H1 (cell line): ENCODE measurements at regions not wholly inside any gene's neighbourhood (a gene's known extent, or its start where the extent isn't known, plus 50 kb on each side); places are given as distances from the start of the nearest gene placed in this dataset.
"Not testable (repeated sequence)": the region's sequence is repeated elsewhere in the genome, so short reads cannot be mapped to it uniquely, and the experiment has no call there.

Experiments used
- CTCF ChIA-PET: fragments of 300-600 bp; sonication (Branson Sonifier 250); formaldehyde crosslinking; loops from one replicate; lab custom pipeline; 2021; ENCODE audit not compliant: partially characterized antibody; lab: Charles Lee
- POLR2A ChIA-PET: fragments of 300-600 bp; sonication (Branson Sonifier 250); formaldehyde crosslinking; loops from one replicate; lab custom pipeline; 2021; ENCODE audit warnings: inconsistent platforms; ENCODE audit not compliant: partially characterized antibody; lab: Charles Lee
- DNase-seq, 2 experiments: peaks; one replicate each; pipeline versions ENCODE4 v3.0.0 to v3.0.0-alpha.2; 2010 to 2022; ENCODE audit warnings: low spot score in 2 of 2, low read depth in 1 of 2, mixed read lengths in 1 of 2
- FAIRE-seq: peaks from 2 replicates; lab custom pipeline; 2011; peaks lifted over from hg19 to GRCh38; lab: Jason Lieb, UNC
- H2AFZ ChIP-seq: 2 replicates; pipeline ENCODE4 v1.8.1; 2012; ENCODE audit warnings: low read length, inconsistent platforms
- H2AK5ac ChIP-seq: 2 replicates; pipeline ENCODE4 v1.6.1; 2013; ENCODE audit warnings: low read depth, low read length
- H2BK120ac ChIP-seq: replicated peaks from 2 replicates; pipeline ENCODE3; 2013; ENCODE audit warnings: low read depth, low read length, inconsistent platforms
- H2BK12ac ChIP-seq: 2 replicates; pipeline ENCODE4 v1.6.1; 2013; ENCODE audit warnings: low read depth, low read length
- H2BK15ac ChIP-seq: 2 replicates; pipeline ENCODE4 v1.6.1; 2013; ENCODE audit warnings: low read length
- H2BK20ac ChIP-seq: 2 replicates; pipeline ENCODE4 v1.6.1; 2013; ENCODE audit warnings: low read length
- H2BK5ac ChIP-seq: 2 replicates; pipeline ENCODE4 v1.6.1; 2013; ENCODE audit warnings: low read depth, low read length
- H3K14ac ChIP-seq: 2 replicates; pipeline ENCODE4 v1.6.1; 2013; ENCODE audit warnings: inconsistent platforms; ENCODE audit not compliant: insufficient read length
- H3K18ac ChIP-seq: 2 replicates; pipeline ENCODE4 v1.6.1; 2013; ENCODE audit warnings: low read length; ENCODE audit errors: extremely low read depth
- H3K23ac ChIP-seq: 2 replicates; pipeline ENCODE4 v1.6.1; 2013; ENCODE audit warnings: inconsistent platforms; ENCODE audit not compliant: insufficient read length
- H3K23me2 ChIP-seq: 2 replicates; pipeline ENCODE4 v1.6.1; 2013; ENCODE audit warnings: low read depth, low read length
- H3K27ac ChIP-seq: 2 replicates; pipeline ENCODE4 v1.6.1; 2011; ENCODE audit warnings: low read depth, low read length, inconsistent platforms
- H3K27me3 ChIP-seq, 4 experiments: replicated peaks in 1 of 4; 1 replicate in 1 of 4; 2 replicates in 3 of 4; pipeline versions ENCODE4 v1.6.1 to v1.8.1; 2011 to 2013; ENCODE audit warnings: low read length in 3 of 4, mild to moderate bottlenecking in 3 of 4, inconsistent platforms in 2 of 4, mixed read lengths in 2 of 4, moderate library complexity in 1 of 4; ENCODE audit not compliant: control insufficient read depth in 3 of 4, insufficient read depth in 3 of 4; ENCODE audit errors: extremely low read depth in 1 of 4
- H3K36me3 ChIP-seq, 4 experiments: 2 replicates each; pipeline versions ENCODE4 v1.6.1 to v1.8.1; 2011 to 2013; ENCODE audit warnings: mild to moderate bottlenecking in 4 of 4, low read length in 3 of 4, moderate library complexity in 2 of 4, control low read depth in 1 of 4, inconsistent platforms in 1 of 4; ENCODE audit not compliant: insufficient read depth in 4 of 4, control insufficient read depth in 2 of 4
- H3K4ac ChIP-seq: replicated peaks from 2 replicates; pipeline ENCODE3; 2013; ENCODE audit warnings: low read length, low read depth, mixed read lengths, inconsistent platforms; ENCODE audit not compliant: insufficient read length
- H3K4me1 ChIP-seq, 4 experiments: replicated peaks in 1 of 4; 1 replicate in 1 of 4; 2 replicates in 3 of 4; pipeline versions ENCODE4 v1.6.1 to v1.8.1; 2011 to 2013; ENCODE audit warnings: low read length in 3 of 4, inconsistent platforms in 2 of 4, mixed read lengths in 1 of 4; ENCODE audit not compliant: insufficient read depth in 4 of 4, control insufficient read depth in 3 of 4
- H3K4me2 ChIP-seq, 2 experiments: 2 replicates each; pipeline versions ENCODE4 v1.6.1 to v1.8.1; 2011 to 2013; ENCODE audit warnings: low read depth in 2 of 2, low read length in 2 of 2, control low read depth in 1 of 2, inconsistent platforms in 1 of 2, mild to moderate bottlenecking in 1 of 2; ENCODE audit not compliant: insufficient read depth in 1 of 2
- H3K4me3 ChIP-seq, 4 experiments: fragments of 200-600, 300-600 bp in 1 of 4; sonication (generic), shearing (Covaris generic), sonication (Bioruptor Twin) in 1 of 4; 2 replicates each; pipeline versions ENCODE4 v1.5.1 to v1.8.1; 2011 to 2016; ENCODE audit warnings: low read length in 4 of 4, low read depth in 3 of 4, control low read depth in 2 of 4, inconsistent platforms in 2 of 4, mild to moderate bottlenecking in 2 of 4, mixed read lengths in 1 of 4, moderate library complexity in 1 of 4; ENCODE audit not compliant: insufficient read depth in 2 of 4; ENCODE audit errors: extremely low read depth in 1 of 4
- H3K56ac ChIP-seq: replicated peaks from 2 replicates; pipeline ENCODE3; 2013; ENCODE audit warnings: low read depth, mild to moderate bottlenecking, mixed read lengths, low read length, inconsistent platforms; ENCODE audit not compliant: insufficient read length
- H3K79me1 ChIP-seq: 2 replicates; pipeline ENCODE4 v1.6.1; 2013; ENCODE audit warnings: low read depth, low read length, control low read depth
- H3K79me2 ChIP-seq, 2 experiments: 2 replicates each; pipeline versions ENCODE4 v1.6.1 to v1.8.1; 2012 to 2013; ENCODE audit warnings: low read length in 2 of 2, mild to moderate bottlenecking in 2 of 2, inconsistent platforms in 1 of 2; ENCODE audit not compliant: insufficient read depth in 2 of 2, control insufficient read depth in 1 of 2
- H3K9ac ChIP-seq, 4 experiments: replicated peaks in 1 of 4; 1 replicate in 1 of 4; 2 replicates in 3 of 4; pipeline versions ENCODE4 v1.6.1 to v1.8.1; 2011 to 2013; ENCODE audit warnings: low read depth in 3 of 4, low read length in 3 of 4, control low read depth in 2 of 4, mild to moderate bottlenecking in 2 of 4, moderate library complexity in 2 of 4, inconsistent platforms in 1 of 4; ENCODE audit errors: extremely low read depth in 1 of 4
- H3K9me3 ChIP-seq, 2 experiments: 2 replicates each; pipeline versions ENCODE4 v1.6.1 to v1.8.1; 2012 to 2013; ENCODE audit warnings: mild to moderate bottlenecking in 2 of 2, moderate library complexity in 2 of 2, control low read depth in 1 of 2, inconsistent platforms in 1 of 2, low read depth in 1 of 2, low read length in 1 of 2, mixed read lengths in 1 of 2; ENCODE audit not compliant: insufficient read depth in 2 of 2
- H4K20me1 ChIP-seq, 2 experiments: replicated peaks in 1 of 2; 2 replicates each; pipeline versions ENCODE3 to v1.8.1; 2011 to 2013; ENCODE audit warnings: inconsistent platforms in 2 of 2, low read length in 2 of 2, mild to moderate bottlenecking in 1 of 2; ENCODE audit not compliant: insufficient read depth in 2 of 2, control insufficient read depth in 1 of 2
- H4K5ac ChIP-seq: 2 replicates; pipeline ENCODE4 v1.6.1; 2013; ENCODE audit warnings: low read length, low read depth, mixed read lengths, inconsistent platforms; ENCODE audit not compliant: insufficient read length
- H4K8ac ChIP-seq: 2 replicates; pipeline ENCODE4 v1.8.0; 2013; ENCODE audit warnings: mild to moderate bottlenecking, moderate library complexity, low read length, inconsistent platforms; ENCODE audit not compliant: insufficient read depth; ENCODE audit errors: extremely low read depth
- H4K91ac ChIP-seq: replicated peaks from 2 replicates; pipeline ENCODE3; 2013; ENCODE audit warnings: low read length, mixed read lengths, inconsistent platforms; ENCODE audit not compliant: insufficient read length
- WGBS, 2 experiments: shearing (Covaris generic) in 1 of 2; methylation state at CpG; one replicate each; pipeline versions ENCODE4 v1.1.6 to v1.1.7; 2013 to 2015; ENCODE audit warnings: low lambda C conversion rate in 2 of 2, mixed read lengths in 2 of 2, inconsistent platforms in 1 of 2, low coverage in 1 of 2, missing lambda C conversion rate in 1 of 2; ENCODE audit not compliant: insufficient replicate concordance in 2 of 2, insufficient coverage in 1 of 2, insufficient read length in 1 of 2; ENCODE audit errors: extremely low coverage in 1 of 2, missing lambda C conversion rate in 1 of 2; 5-methylcytosine and 5-hydroxymethylcytosine counted together

- H3K4me3 ChIP-seq, H3K36me3 ChIP-seq, H2BK20ac ChIP-seq, H4K20me1 ChIP-seq, H3K27me3 ChIP-seq, H3K23me2 ChIP-seq, H3K4me2 ChIP-seq, H2BK12ac ChIP-seq, H3K79me2 ChIP-seq, H3K14ac ChIP-seq, H3K4me1 ChIP-seq, H4K8ac ChIP-seq, H2AFZ ChIP-seq, H3K27ac ChIP-seq, H2BK5ac ChIP-seq, H3K4ac ChIP-seq, FAIRE-seq, H4K5ac ChIP-seq, H2AK5ac ChIP-seq, H3K79me1 ChIP-seq, H3K18ac ChIP-seq, H3K23ac ChIP-seq, CTCF ChIA-PET, H2BK15ac ChIP-seq, H3K56ac ChIP-seq, H3K9me3 ChIP-seq, POLR2A ChIA-PET, H4K91ac ChIP-seq, H2BK120ac ChIP-seq, H3K9ac ChIP-seq: not testable (repeated sequence)
- WGBS, 2 experiments = 100% methylated on average over 1 of the region's 1 CpG; no CpG with 5 or more reads in 1 of the 2 experiments
- peak in 1 of 2 experiments; percentile 58 for DNase-seq
Measured at GRCh38 chr2:87395784-87396183, 352.1 kb upstream of the PLGLB2 start.

- H3K4me3 ChIP-seq, H2BK120ac ChIP-seq, H3K9ac ChIP-seq, H2BK15ac ChIP-seq, H3K36me3 ChIP-seq, H4K91ac ChIP-seq, H3K4me2 ChIP-seq, POLR2A ChIA-PET, H3K56ac ChIP-seq, H3K27me3 ChIP-seq, CTCF ChIA-PET, H4K8ac ChIP-seq, H2AFZ ChIP-seq, H3K23ac ChIP-seq, H3K79me2 ChIP-seq, H2BK20ac ChIP-seq, H4K20me1 ChIP-seq, H3K18ac ChIP-seq, H3K4ac ChIP-seq, H2BK12ac ChIP-seq, FAIRE-seq, H3K27ac ChIP-seq, H3K23me2 ChIP-seq, H3K9me3 ChIP-seq, H3K4me1 ChIP-seq, H2AK5ac ChIP-seq, H3K14ac ChIP-seq, H4K5ac ChIP-seq, H2BK5ac ChIP-seq, H3K79me1 ChIP-seq: not testable (repeated sequence)
- WGBS, 2 experiments = 85% methylated on average over 9 of the region's 9 CpGs; no CpG with 5 or more reads in 1 of the 2 experiments
- peak in 1 of 2 experiments; percentile 46 for DNase-seq
Measured at GRCh38 chr2:87396551-87397265, 351.2 kb upstream of the PLGLB2 start.
